Vagina (tissue), 2 donors: ENCODE measurements at regions not wholly inside any gene's neighbourhood (a gene's known extent, or its start where the extent isn't known, plus 50 kb on each side); places are given as distances from the start of the nearest gene placed in this dataset.

Source experiments
- POLR2A ChIP-seq, 2 donors: fragments of 450-650 bp; IDR thresholded peaks; one replicate each; pipeline ENCODE4 v1.6.1; 2017; ENCODE audit warnings: antibody characterized with exemption in 2 of 2, mild to moderate bottlenecking in 2 of 2, moderate library complexity in 2 of 2
- POLR2AphosphoS5 ChIP-seq, 2 donors: sonication (generic); formaldehyde crosslinking; IDR thresholded peaks; one replicate each; pipeline ENCODE4 v1.9.0; 2017; ENCODE audit warnings: antibody characterized with exemption in 2 of 2, mild to moderate bottlenecking in 2 of 2, low read depth in 1 of 2; ENCODE audit not compliant: insufficient read depth in 1 of 2
- TF ChIP-seq, protein P1 (sequence below), 3 experiments: fragments of 450-650 bp in 2 of 3; fragments of 200-600 bp in 1 of 3; sonication (generic) in 1 of 3; IDR thresholded peaks; one replicate each; pipeline ENCODE4 v1.5.1; 2017 to 2019; ENCODE audit warnings: antibody characterized with exemption in 3 of 3, mild to moderate bottlenecking in 2 of 3, moderate library complexity in 2 of 3

DNA sequence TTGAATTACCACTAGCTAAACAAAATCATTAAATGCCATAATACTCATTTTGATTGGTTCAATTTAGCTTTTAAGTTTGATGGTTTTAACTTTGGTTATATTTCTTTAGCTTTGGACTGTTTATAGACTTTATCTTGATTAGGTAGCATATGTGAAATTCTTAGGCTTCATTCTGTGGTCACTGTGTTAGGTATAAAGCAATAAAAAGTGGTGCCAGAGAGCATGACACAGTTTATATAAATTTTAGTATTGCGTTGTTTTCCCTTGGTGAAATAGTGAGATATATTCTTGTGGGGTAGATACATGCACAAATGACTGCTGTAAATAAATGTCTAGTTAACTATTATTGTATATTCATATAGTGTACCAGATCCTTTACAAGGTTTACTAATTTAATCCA, 474.2 kb upstream of the GRID2 start:
- TF ChIP-seq POLR2A (IDR thresholded peaks at IDR 0.05) = no peak
- no peak for TF ChIP-seq POLR2AphosphoS5 (IDR thresholded peaks at IDR 0.05; ENCODE audit: insufficient read depth in 1 of 2, low read depth in 1 of 2)
- TF ChIP-seq, protein P1, sequence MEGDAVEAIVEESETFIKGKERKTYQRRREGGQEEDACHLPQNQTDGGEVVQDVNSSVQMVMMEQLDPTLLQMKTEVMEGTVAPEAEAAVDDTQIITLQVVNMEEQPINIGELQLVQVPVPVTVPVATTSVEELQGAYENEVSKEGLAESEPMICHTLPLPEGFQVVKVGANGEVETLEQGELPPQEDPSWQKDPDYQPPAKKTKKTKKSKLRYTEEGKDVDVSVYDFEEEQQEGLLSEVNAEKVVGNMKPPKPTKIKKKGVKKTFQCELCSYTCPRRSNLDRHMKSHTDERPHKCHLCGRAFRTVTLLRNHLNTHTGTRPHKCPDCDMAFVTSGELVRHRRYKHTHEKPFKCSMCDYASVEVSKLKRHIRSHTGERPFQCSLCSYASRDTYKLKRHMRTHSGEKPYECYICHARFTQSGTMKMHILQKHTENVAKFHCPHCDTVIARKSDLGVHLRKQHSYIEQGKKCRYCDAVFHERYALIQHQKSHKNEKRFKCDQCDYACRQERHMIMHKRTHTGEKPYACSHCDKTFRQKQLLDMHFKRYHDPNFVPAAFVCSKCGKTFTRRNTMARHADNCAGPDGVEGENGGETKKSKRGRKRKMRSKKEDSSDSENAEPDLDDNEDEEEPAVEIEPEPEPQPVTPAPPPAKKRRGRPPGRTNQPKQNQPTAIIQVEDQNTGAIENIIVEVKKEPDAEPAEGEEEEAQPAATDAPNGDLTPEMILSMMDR (IDR thresholded peaks at IDR 0.05) = no peak
